Activated naive CD8-positive, alpha-beta T cell treated with anti-CD3 and anti-CD28 coated beads for 36 hours (primary cell): ENCODE measurements at regions not wholly inside any gene's neighbourhood (a gene's known extent, or its start where the extent isn't known, plus 50 kb on each side); places are given as distances from the start of the nearest gene placed in this dataset.
"Not testable (repeated sequence)": the region's sequence is repeated elsewhere in the genome, so short reads cannot be mapped to it uniquely, and the experiment has no call there.

Experiments
- DNase-seq: peaks from one replicate; pipeline ENCODE4 v3.0.0; 2021
- H3K27ac Mint-ChIP-seq: one replicate; pipeline ENCODE4 v1.8.0; 2022; ENCODE audit warnings: mild to moderate bottlenecking, moderate library complexity, mixed read lengths
- H3K27me3 Mint-ChIP-seq: one replicate; pipeline ENCODE4 v1.8.0; 2022; ENCODE audit warnings: mild to moderate bottlenecking, mixed read lengths
- H3K36me3 Mint-ChIP-seq: one replicate; pipeline ENCODE4 v1.8.0; 2021; ENCODE audit warnings: mild to moderate bottlenecking, mixed read lengths
- H3K4me1 Mint-ChIP-seq: one replicate; pipeline ENCODE4 v1.8.0; 2021; ENCODE audit warnings: mixed read lengths
- H3K4me3 Mint-ChIP-seq: one replicate; pipeline ENCODE4 v1.8.0; 2022; ENCODE audit warnings: mild to moderate bottlenecking, moderate library complexity, mixed read lengths
- H3K9me3 Mint-ChIP-seq: one replicate; pipeline ENCODE4 v1.8.0; 2022; ENCODE audit warnings: mixed read lengths

- H3K36me3 Mint-ChIP-seq, H3K27ac Mint-ChIP-seq, H3K4me3 Mint-ChIP-seq, DNase-seq, H3K4me1 Mint-ChIP-seq, H3K27me3 Mint-ChIP-seq: not testable (repeated sequence)
- peaks cover 12% of the 10 kb centered on the region for H3K9me3 Mint-ChIP-seq
Measured at GRCh38 chr4:54828361-54828760, 170.6 kb downstream of the KIT start.

GRCh38 chr4:54823616-54824015 is 165.9 kb downstream of the KIT start:
- DNase-seq, result no peak
- no peak overlapping the region for H3K27ac Mint-ChIP-seq
- no peaks in the 10 kb centered on the region for H3K4me1 Mint-ChIP-seq
- peaks cover 1% of the 10 kb centered on the region for H3K36me3 Mint-ChIP-seq
- H3K9me3 Mint-ChIP-seq, result peaks cover 1% of the 10 kb centered on the region
- no peak overlapping the region for H3K4me3 Mint-ChIP-seq
- no peaks in the 10 kb centered on the region for H3K27me3 Mint-ChIP-seq

- Mint-ChIP-seq H3K4me3 (no peak overlapping the region), H3K9me3 (no peaks in the 10 kb centered on the region), H3K4me1 (no peaks in the 10 kb centered on the region), H3K36me3 (no peaks in the 10 kb centered on the region), H3K27ac (no peak overlapping the region), H3K27me3 (no peaks in the 10 kb centered on the region)
- no peak for DNase-seq
Measured at GRCh38 chr4:54819034-54819433, 161.3 kb downstream of the KIT start.

GRCh38 chr4:54818481-54818880 is 160.7 kb downstream of the KIT start:
- no peaks in the 10 kb centered on the region for H3K27me3 Mint-ChIP-seq
- H3K36me3 Mint-ChIP-seq, result no peaks in the 10 kb centered on the region
- no peaks in the 10 kb centered on the region for H3K9me3 Mint-ChIP-seq
- H3K4me1 Mint-ChIP-seq, result no peaks in the 10 kb centered on the region
- no peak for DNase-seq
- H3K27ac Mint-ChIP-seq, result no peak overlapping the region
- H3K4me3 Mint-ChIP-seq, result no peak overlapping the region

- Mint-ChIP-seq H3K27me3 (no peaks in the 10 kb centered on the region), H3K27ac (no peak overlapping the region), H3K4me3 (no peak overlapping the region), H3K4me1 (no peaks in the 10 kb centered on the region), H3K36me3 (no peaks in the 10 kb centered on the region), H3K9me3 (peaks cover 7% of the 10 kb centered on the region)
- DNase-seq, result no peak
Measured at GRCh38 chr4:54813674-54814073, 155.9 kb downstream of the KIT start.

- no peaks in the 10 kb centered on the region for H3K4me1 Mint-ChIP-seq
- H3K36me3 Mint-ChIP-seq, result no peaks in the 10 kb centered on the region
- H3K27ac Mint-ChIP-seq, result no peak overlapping the region
- H3K4me3 Mint-ChIP-seq, result no peak overlapping the region
- peaks cover 15% of the 10 kb centered on the region for H3K9me3 Mint-ChIP-seq
- H3K27me3 Mint-ChIP-seq, result peaks cover 4% of the 10 kb centered on the region
- no peak for DNase-seq
Measured at GRCh38 chr4:54806351-54806750, 148.6 kb downstream of the KIT start.

GRCh38 chr4:54802336-54802735 is 144.6 kb downstream of the KIT start:
- H3K27ac Mint-ChIP-seq, result no peak overlapping the region
- H3K4me1 Mint-ChIP-seq, result no peaks in the 10 kb centered on the region
- DNase-seq, result no peak
- H3K36me3 Mint-ChIP-seq, result no peaks in the 10 kb centered on the region
- H3K27me3 Mint-ChIP-seq, result peaks cover 8% of the 10 kb centered on the region
- H3K4me3 Mint-ChIP-seq, result no peak overlapping the region
- peaks cover 15% of the 10 kb centered on the region for H3K9me3 Mint-ChIP-seq

GRCh38 chr4:54800831-54801530 is 143.2 kb downstream of the KIT start:
- DNase-seq, result no peak
- Mint-ChIP-seq H3K27ac (no peak overlapping the region), H3K27me3 (peaks cover 8% of the 10 kb centered on the region), H3K4me3 (no peak overlapping the region), H3K9me3 (peaks cover 9% of the 10 kb centered on the region), H3K36me3 (no peaks in the 10 kb centered on the region), H3K4me1 (no peaks in the 10 kb centered on the region)

- no peak overlapping the region for H3K27ac Mint-ChIP-seq
- H3K4me1 Mint-ChIP-seq, result no peaks in the 10 kb centered on the region
- peaks cover 5% of the 10 kb centered on the region for H3K9me3 Mint-ChIP-seq
- DNase-seq, result no peak
- no peak overlapping the region for H3K4me3 Mint-ChIP-seq
- no peaks in the 10 kb centered on the region for H3K36me3 Mint-ChIP-seq
- H3K27me3 Mint-ChIP-seq, result peaks cover 5% of the 10 kb centered on the region
Measured at GRCh38 chr4:54794579-54794978, 136.8 kb downstream of the KIT start.

GRCh38 chr4:54793856-54794422 is 136.2 kb downstream of the KIT start:
- Mint-ChIP-seq H3K4me3 (no peak overlapping the region), H3K27ac (no peak overlapping the region), H3K9me3 (peaks cover 2% of the 10 kb centered on the region), H3K27me3 (peaks cover under 1% of the 10 kb centered on the region), H3K36me3 (no peaks in the 10 kb centered on the region), H3K4me1 (no peaks in the 10 kb centered on the region)
- no peak for DNase-seq
